SK-N-SH (cell line): ENCODE measurements at regions not wholly inside any gene's neighbourhood (a gene's known extent, or its start where the extent isn't known, plus 50 kb on each side); places are given as distances from the start of the nearest gene placed in this dataset.

ENCODE experiments used
- CTCF ChIA-PET: fragments of 300-600, 350-600 bp; formaldehyde crosslinking; extraction: SDS; loops from one replicate; lab custom pipeline; 2021; lab: Yijun Ruan, JAX
- POLR2A ChIA-PET: fragments of 350-600 bp; sonication (Branson Sonifier 250); formaldehyde crosslinking; extraction: SDS; loops from one replicate; lab custom pipeline; 2020; ENCODE audit warnings: antibody characterized with exemption, inconsistent platforms; lab: Yijun Ruan, JAX
- DNase-seq: peaks from one replicate; pipeline ENCODE4 v3.0.0; 2012
- H2AFZ ChIP-seq: fragments of 200-600 bp; sonication (generic); 2 replicates; pipeline ENCODE4 v1.8.1; 2016; ENCODE audit warnings: antibody characterized with exemption, mild to moderate bottlenecking, low read depth
- H3F3A ChIP-seq: fragments of 200-600 bp; sonication (generic); replicated peaks from 2 replicates; pipeline ENCODE3; 2016; ENCODE audit warnings: antibody characterized with exemption, mild to moderate bottlenecking; ENCODE audit not compliant: insufficient read depth
- H3K27ac ChIP-seq, 2 experiments: fragments of 200-500 bp in 1 of 2; fragments of 200-600 bp in 1 of 2; sonication (Bioruptor generic) in 1 of 2; sonication (generic), shearing (Covaris generic) in 1 of 2; 2 replicates each; pipeline versions ENCODE4 v1.5.1 to v1.6.1; 2014 to 2016; ENCODE audit warnings: low read depth in 2 of 2, inconsistent platforms in 1 of 2, low read length in 1 of 2, mild to moderate bottlenecking in 1 of 2, mixed read lengths in 1 of 2
- H3K27me3 ChIP-seq: fragments of 200-600 bp; sonication (generic), shearing (Covaris generic); 2 replicates; pipeline ENCODE4 v1.6.1; 2016; ENCODE audit warnings: mixed run types; ENCODE audit not compliant: insufficient read depth
- H3K36me3 ChIP-seq, 2 experiments: fragments of 200-500 bp in 1 of 2; fragments of 200-600 bp in 1 of 2; sonication (Bioruptor generic) in 1 of 2; sonication (generic) in 1 of 2; replicated peaks in 1 of 2; 2 replicates each; pipeline versions ENCODE3 to v1.5.1; 2014 to 2016; ENCODE audit warnings: low read length in 1 of 2, mild to moderate bottlenecking in 1 of 2; ENCODE audit not compliant: insufficient read depth in 2 of 2, control insufficient read depth in 1 of 2
- H3K4me1 ChIP-seq, 2 experiments: fragments of 200-500 bp in 1 of 2; fragments of 200-600 bp in 1 of 2; sonication (Bioruptor generic) in 1 of 2; sonication (generic), shearing (Covaris generic) in 1 of 2; 2 replicates each; pipeline versions ENCODE4 v1.5.1 to v1.6.1; 2014 to 2016; ENCODE audit warnings: low read depth in 1 of 2, low read length in 1 of 2, mixed run types in 1 of 2; ENCODE audit not compliant: insufficient read depth in 2 of 2, control insufficient read depth in 1 of 2
- H3K4me2 ChIP-seq: fragments of 200-600 bp; sonication (generic), shearing (Covaris generic); 2 replicates; pipeline ENCODE4 v1.6.1; 2017; ENCODE audit warnings: mixed run types
- H3K4me3 ChIP-seq, 2 experiments: fragments of 200-500 bp in 1 of 2; fragments of 200-600 bp in 1 of 2; sonication (Bioruptor generic) in 1 of 2; sonication (generic), shearing (Covaris generic) in 1 of 2; 2 replicates each; pipeline versions ENCODE4 v1.5.1 to v1.8.1; 2014 to 2016; ENCODE audit warnings: low read depth in 2 of 2, inconsistent platforms in 1 of 2, low read length in 1 of 2, mild to moderate bottlenecking in 1 of 2, mixed read lengths in 1 of 2, moderate library complexity in 1 of 2
- H3K79me2 ChIP-seq: fragments of 200-600 bp; sonication (generic); 2 replicates; pipeline ENCODE4 v1.8.1; 2017; ENCODE audit warnings: mild to moderate bottlenecking; ENCODE audit not compliant: insufficient read depth
- H3K9ac ChIP-seq: fragments of 200-600 bp; sonication (generic); 2 replicates; pipeline ENCODE4 v1.6.1; 2017; ENCODE audit warnings: mixed run types
- H3K9me2 ChIP-seq: fragments of 200-600 bp; sonication (generic); 2 replicates; pipeline ENCODE4 v1.6.1; 2017; ENCODE audit warnings: mixed run types
- H3K9me3 ChIP-seq: fragments of 200-600 bp; sonication (generic); 2 replicates; pipeline ENCODE4 v1.6.1; 2017; ENCODE audit warnings: mixed run types, mild to moderate bottlenecking, moderate library complexity
- H4K20me1 ChIP-seq: fragments of 200-600 bp; sonication (generic); 2 replicates; pipeline ENCODE4 v1.6.1; 2017; ENCODE audit warnings: mild to moderate bottlenecking, mixed run types; ENCODE audit not compliant: insufficient read depth
- CTCF ChIP-seq: fragments of 200-600 bp; sonication (generic); IDR thresholded peaks from 2 replicates; pipeline ENCODE4 v1.6.1; 2017; ENCODE audit warnings: antibody characterized with exemption, mild to moderate bottlenecking, moderate library complexity
- EP300 ChIP-seq, 2 experiments: IDR thresholded peaks; 2 replicates each; pipeline versions ENCODE4 v1.4.0 to v1.6.1; 2012; ENCODE audit warnings: borderline replicate concordance in 1 of 2, low read depth in 1 of 2, low read length in 1 of 2
- EZH2phosphoT487 ChIP-seq: fragments of 200-600 bp; sonication (generic); IDR thresholded peaks from 2 replicates; pipeline ENCODE4 v1.6.1; 2017; ENCODE audit warnings: low read depth, mixed run types, mild to moderate bottlenecking, antibody characterized with exemption, moderate library complexity, borderline replicate concordance
- FOXM1 ChIP-seq: IDR thresholded peaks from 2 replicates; pipeline ENCODE4 v1.4.0; 2012; ENCODE audit warnings: low read depth, mild to moderate bottlenecking
- IRF3 ChIP-seq: fragments of 150-350 bp; IDR thresholded peaks from 2 replicates; pipeline ENCODE4 v1.6.1; 2016; ENCODE audit warnings: mild to moderate bottlenecking, low read depth, low read length
- MAX ChIP-seq: IDR thresholded peaks from 2 replicates; pipeline ENCODE4 v1.4.0; 2012; ENCODE audit warnings: low read depth
- MEF2A ChIP-seq: IDR thresholded peaks from 2 replicates; pipeline ENCODE4 v1.4.0; 2012; ENCODE audit warnings: low read depth, borderline replicate concordance
- NRF1 ChIP-seq: IDR thresholded peaks from 2 replicates; pipeline ENCODE4 v1.6.1; 2012; ENCODE audit warnings: low read depth, mild to moderate bottlenecking, low read length
- TEAD4 ChIP-seq: IDR thresholded peaks from 2 replicates; pipeline ENCODE4 v1.4.0; 2012; ENCODE audit warnings: mild to moderate bottlenecking, borderline replicate concordance; ENCODE audit not compliant: insufficient read depth
- USF1 ChIP-seq: IDR thresholded peaks from 2 replicates; pipeline ENCODE4 v1.4.0; 2012; ENCODE audit warnings: low read depth, borderline replicate concordance
- USF2 ChIP-seq: fragments of 150-350 bp; IDR thresholded peaks from 2 replicates; pipeline ENCODE4 v1.6.1; 2017; ENCODE audit warnings: antibody characterized with exemption, low read length, low read depth, borderline replicate concordance
- YY1 ChIP-seq: IDR thresholded peaks from 2 replicates; pipeline ENCODE4 v1.4.0; 2012; ENCODE audit warnings: low read depth, mild to moderate bottlenecking
- WGBS: methylation state at CpG from one replicate; pipeline ENCODE4 v1.1.6; 2017; ENCODE audit warnings: low lambda C conversion rate; 5-methylcytosine and 5-hydroxymethylcytosine counted together

- H3K9me2 ChIP-seq = no peaks in the 10 kb centered on the region
- H3K9me3 ChIP-seq = no peaks in the 10 kb centered on the region
- no peak overlapping the region for H3K27ac ChIP-seq
- H3K36me3 ChIP-seq = no peaks in the 10 kb centered on the region
- no peaks in the 10 kb centered on the region for H3K4me1 ChIP-seq
- 44% methylated on average over 1 of the region's 1 CpG for WGBS
- H3F3A ChIP-seq = no peaks in the 10 kb centered on the region
- no peak overlapping the region for H3K4me2 ChIP-seq
- H4K20me1 ChIP-seq = no peaks in the 10 kb centered on the region
- no peak for DNase-seq
- POLR2A ChIA-PET = no interaction called here
- H3K4me3 ChIP-seq = no peak overlapping the region
- CTCF ChIA-PET = interaction anchor here (0.6 kb wide), 1 partner anchor 104 kb away, joined by 3 read pairs; no protein-coding TSS in a partner anchor
- H3K79me2 ChIP-seq = no peaks in the 10 kb centered on the region
- H3K9ac ChIP-seq = no peak overlapping the region
- H3K27me3 ChIP-seq = no peaks in the 10 kb centered on the region
- no peak overlapping the region for H2AFZ ChIP-seq
- TF ChIP-seq YY1 (no peak), USF1 (no peak), NRF1 (no peak), MAX (no peak), MEF2A (no peak), TEAD4 (no peak), FOXM1 (no peak), IRF3 (no peak), USF2 (no peak), EP300 (IDR thresholded peaks at IDR 0.05; ENCODE audit: borderline replicate concordance in 1 of 2, low read depth in 1 of 2, low read length in 1 of 2) (no peak), EZH2phosphoT487 (no peak), CTCF (no peak)
Measured at GRCh38 chr3:103791786-103792515, 1357.1 kb downstream of the ZPLD1 start.
